ENCODE measurements at regions not wholly inside any gene's neighbourhood (a gene's known extent, or its start where the extent isn't known, plus 50 kb on each side); places are given as distances from the start of the nearest gene placed in this dataset.
"Not testable (repeated sequence)": the region's sequence is repeated elsewhere in the genome, so short reads cannot be mapped to it uniquely, and the experiment has no call there.

GRCh38 chr16:90167734-90168133 lies 90.6 kb upstream of the PRDM7 start:
- TF ChIP-seq POLR2A, CTCF (IDR thresholded peaks at IDR 0.05): not testable (repeated sequence)

Measured in right lobe of liver (tissue), 4 donors.